ENCODE measurements at regions not wholly inside any gene's neighbourhood (a gene's known extent, or its start where the extent isn't known, plus 50 kb on each side); places are given as distances from the start of the nearest gene placed in this dataset.
"Not testable (repeated sequence)": the region's sequence is repeated elsewhere in the genome, so short reads cannot be mapped to it uniquely, and the experiment has no call there.

GRCh38 chr6:2310042-2310441 lies 64.6 kb upstream of the GMDS start:
- Histone ChIP-seq H3K9me3 (ENCODE audit: control insufficient read depth, low read length) (no peaks in the 10 kb centered on the region), H3K4me1 (ENCODE audit: control insufficient read depth, insufficient read depth, low read length, poor library complexity, severe bottlenecking) (no peaks in the 10 kb centered on the region), H3K27ac (ENCODE audit: low read depth, low read length, severe bottlenecking) (no peak overlapping the region), H3K4me3 (ENCODE audit: extremely low read depth, insufficient read depth, low read length, poor library complexity, severe bottlenecking) (no peak overlapping the region), H3K36me3 (ENCODE audit: control insufficient read depth, insufficient read depth, low read length) (no peaks in the 10 kb centered on the region)

DNA sequence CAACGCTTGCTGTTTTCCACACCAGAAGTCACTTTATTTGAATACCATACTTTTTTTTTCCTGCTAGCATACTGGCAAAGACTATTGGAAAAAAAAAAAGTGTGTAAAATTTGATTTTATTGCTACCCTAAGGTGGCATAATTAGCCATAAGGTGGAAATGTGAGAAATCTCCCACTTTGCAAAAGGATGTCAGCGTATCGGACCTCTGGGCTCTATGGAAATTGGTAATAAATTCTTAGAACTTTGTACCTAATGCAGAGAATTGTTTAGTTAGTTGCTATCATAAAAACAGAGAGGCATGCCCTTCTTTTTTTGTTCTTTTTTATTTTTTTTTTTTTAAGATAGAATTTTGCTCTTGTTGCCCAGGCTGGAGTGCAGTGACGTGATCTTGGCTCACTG lies 63.7 kb upstream of the GMDS start:
- no peak overlapping the region for H3K4me3 ChIP-seq (ENCODE audit: extremely low read depth, insufficient read depth, low read length, poor library complexity, severe bottlenecking)
- no peaks in the 10 kb centered on the region for H3K4me1 ChIP-seq (ENCODE audit: control insufficient read depth, insufficient read depth, low read length, poor library complexity, severe bottlenecking)
- no peak overlapping the region for H3K27ac ChIP-seq (ENCODE audit: low read depth, low read length, severe bottlenecking)
- WGBS, 2 experiments (ENCODE audit: insufficient coverage in 2 of 2) = 93 to 100% methylated on average over 2 to 3 of the region's 4 CpGs
- H3K9me3 ChIP-seq (ENCODE audit: control insufficient read depth, low read length) = no peaks in the 10 kb centered on the region
- no peaks in the 10 kb centered on the region for H3K36me3 ChIP-seq (ENCODE audit: control insufficient read depth, insufficient read depth, low read length)

DNA sequence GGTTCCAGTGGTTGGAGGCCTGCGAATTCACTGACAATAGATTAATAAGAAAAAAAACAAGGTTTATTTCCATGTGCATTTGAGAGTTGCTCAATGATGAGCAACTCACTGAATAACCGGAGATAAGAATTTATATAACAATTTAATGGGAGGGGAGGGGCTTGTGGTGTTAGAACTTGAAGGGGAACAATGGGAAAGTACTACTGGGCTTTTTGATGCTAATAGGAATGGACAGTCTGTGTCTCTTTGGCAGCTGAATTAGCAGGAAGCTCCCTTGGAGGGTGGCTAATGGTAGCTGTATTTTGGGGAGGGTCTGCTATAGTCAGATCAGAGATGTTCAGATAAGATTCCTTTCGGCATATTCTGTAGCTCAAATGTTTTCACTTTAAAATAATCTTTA lies 62.4 kb upstream of the GMDS start:
- H3K4me1 ChIP-seq (ENCODE audit: control insufficient read depth, insufficient read depth, low read length, poor library complexity, severe bottlenecking) = no peaks in the 10 kb centered on the region
- 80% methylated on average over 1 of the region's 3 CpGs; no CpG with 5 or more reads in 1 of the 2 experiments for WGBS, 2 experiments (ENCODE audit: insufficient coverage in 2 of 2)
- no peak overlapping the region for H3K4me3 ChIP-seq (ENCODE audit: extremely low read depth, insufficient read depth, low read length, poor library complexity, severe bottlenecking)
- no peaks in the 10 kb centered on the region for H3K9me3 ChIP-seq (ENCODE audit: control insufficient read depth, low read length)
- no peaks in the 10 kb centered on the region for H3K36me3 ChIP-seq (ENCODE audit: control insufficient read depth, insufficient read depth, low read length)
- H3K27ac ChIP-seq (ENCODE audit: low read depth, low read length, severe bottlenecking) = no peak overlapping the region

GRCh38 chr6:2305951-2306350 lies 60.5 kb upstream of the GMDS start:
- WGBS, 2 experiments (ENCODE audit: insufficient coverage in 2 of 2) = 98 to 100% methylated on average over 4 to 5 of the region's 5 CpGs
- Histone ChIP-seq H3K4me3 (ENCODE audit: extremely low read depth, insufficient read depth, low read length, poor library complexity, severe bottlenecking) (no peak overlapping the region), H3K4me1 (ENCODE audit: control insufficient read depth, insufficient read depth, low read length, poor library complexity, severe bottlenecking) (no peaks in the 10 kb centered on the region), H3K9me3 (ENCODE audit: control insufficient read depth, low read length) (no peaks in the 10 kb centered on the region), H3K36me3 (ENCODE audit: control insufficient read depth, insufficient read depth, low read length) (no peaks in the 10 kb centered on the region), H3K27ac (ENCODE audit: low read depth, low read length, severe bottlenecking) (no peak overlapping the region)

- H3K4me1 ChIP-seq (ENCODE audit: control insufficient read depth, insufficient read depth, low read length, poor library complexity, severe bottlenecking); H3K27ac ChIP-seq (ENCODE audit: low read depth, low read length, severe bottlenecking); H3K36me3 ChIP-seq (ENCODE audit: control insufficient read depth, insufficient read depth, low read length); H3K4me3 ChIP-seq (ENCODE audit: extremely low read depth, insufficient read depth, low read length, poor library complexity, severe bottlenecking); H3K9me3 ChIP-seq (ENCODE audit: control insufficient read depth, low read length): not testable (repeated sequence)
- no CpG with 5 or more reads among the region's 5 CpGs for WGBS, 2 experiments (ENCODE audit: insufficient coverage in 2 of 2)
Measured at GRCh38 chr6:2302482-2302881, 57.1 kb upstream of the GMDS start.

- 80% methylated on average over 2 of the region's 2 CpGs; no CpG with 5 or more reads in 1 of the 2 experiments for WGBS, 2 experiments (ENCODE audit: insufficient coverage in 2 of 2)
- H3K27ac ChIP-seq (ENCODE audit: low read depth, low read length, severe bottlenecking) = no peak overlapping the region
- H3K4me3 ChIP-seq (ENCODE audit: extremely low read depth, insufficient read depth, low read length, poor library complexity, severe bottlenecking) = no peak overlapping the region
- no peaks in the 10 kb centered on the region for H3K9me3 ChIP-seq (ENCODE audit: control insufficient read depth, low read length)
- H3K4me1 ChIP-seq (ENCODE audit: control insufficient read depth, insufficient read depth, low read length, poor library complexity, severe bottlenecking) = no peaks in the 10 kb centered on the region
- H3K36me3 ChIP-seq (ENCODE audit: control insufficient read depth, insufficient read depth, low read length) = no peaks in the 10 kb centered on the region
Measured at GRCh38 chr6:2296781-2297180, 51.4 kb upstream of the GMDS start.
